Mucosa of rectum (tissue), 2 donors: ENCODE measurements at regions not wholly inside any gene's neighbourhood (a gene's known extent, or its start where the extent isn't known, plus 50 kb on each side); places are given as distances from the start of the nearest gene placed in this dataset.

Experiments used
- H3K27ac ChIP-seq, 2 donors: one replicate each; pipeline ENCODE4 v1.7.0; 2013; ENCODE audit warnings: inconsistent platforms in 2 of 2, low read depth in 2 of 2, low read length in 2 of 2
- H3K27me3 ChIP-seq, 2 donors: one replicate each; pipeline ENCODE4 v1.7.0; 2013; ENCODE audit warnings: low read length in 2 of 2; ENCODE audit not compliant: control insufficient read depth in 2 of 2, insufficient read depth in 2 of 2
- H3K36me3 ChIP-seq, 2 donors: one replicate each; pipeline ENCODE4 v1.7.0; 2013; ENCODE audit warnings: low read length in 2 of 2; ENCODE audit not compliant: control insufficient read depth in 2 of 2, insufficient read depth in 2 of 2
- H3K4me1 ChIP-seq, 2 donors: one replicate each; pipeline ENCODE4 v1.7.0; 2013; ENCODE audit warnings: low read length in 2 of 2, mild to moderate bottlenecking in 1 of 2; ENCODE audit not compliant: control insufficient read depth in 2 of 2, insufficient read depth in 2 of 2
- H3K4me3 ChIP-seq, 2 donors: one replicate each; pipeline ENCODE4 v1.7.0; 2013; ENCODE audit warnings: low read length in 2 of 2
- H3K9ac ChIP-seq, 2 donors: one replicate each; pipeline ENCODE4 v1.7.0; 2013; ENCODE audit warnings: low read length in 2 of 2, low read depth in 1 of 2, mild to moderate bottlenecking in 1 of 2
- H3K9me3 ChIP-seq, 2 donors: one replicate each; pipeline ENCODE4 v1.7.0; 2013; ENCODE audit warnings: low read length in 2 of 2; ENCODE audit not compliant: control insufficient read depth in 2 of 2
- donor health status: healthy.
- donor health status: Normal muscosa, but diverticular disease.

GRCh38 chr9:1254071-1254470 is 203.9 kb downstream of the DMRT2 start:
- Histone ChIP-seq H3K27ac (no peak overlapping the region), H3K36me3 (no peaks in the 10 kb centered on the region), H3K4me3 (no peak overlapping the region), H3K4me1 (no peaks in the 10 kb centered on the region), H3K9ac (no peak overlapping the region), H3K9me3 (no peaks in the 10 kb centered on the region), H3K27me3 (no peaks in the 10 kb centered on the region)

- H3K36me3 ChIP-seq = no peaks in the 10 kb centered on the region
- H3K9ac ChIP-seq = no peak overlapping the region
- no peaks in the 10 kb centered on the region for H3K27me3 ChIP-seq
- no peaks in the 10 kb centered on the region for H3K4me1 ChIP-seq
- H3K27ac ChIP-seq = no peak overlapping the region
- H3K9me3 ChIP-seq = no peaks in the 10 kb centered on the region
- no peak overlapping the region for H3K4me3 ChIP-seq
These were observed 206.0 kb downstream of the DMRT2 start for GRCh38 chr9:1256178-1256577.

GRCh38 chr9:1261266-1261665 is 211.1 kb downstream of the DMRT2 start:
- H3K36me3 ChIP-seq = no peaks in the 10 kb centered on the region
- no peak overlapping the region for H3K9ac ChIP-seq
- no peak overlapping the region for H3K27ac ChIP-seq
- no peaks in the 10 kb centered on the region for H3K4me1 ChIP-seq
- no peak overlapping the region for H3K4me3 ChIP-seq
- no peaks in the 10 kb centered on the region for H3K9me3 ChIP-seq
- H3K27me3 ChIP-seq = no peaks in the 10 kb centered on the region

GRCh38 chr9:1261879-1262766 is 212.0 kb downstream of the DMRT2 start:
- Histone ChIP-seq H3K4me3 (no peak overlapping the region), H3K4me1 (no peaks in the 10 kb centered on the region), H3K27me3 (no peaks in the 10 kb centered on the region), H3K27ac (no peak overlapping the region), H3K9ac (no peak overlapping the region), H3K36me3 (no peaks in the 10 kb centered on the region), H3K9me3 (no peaks in the 10 kb centered on the region)

GRCh38 chr9:1267141-1267570 is 217.0 kb downstream of the DMRT2 start:
- no peaks in the 10 kb centered on the region for H3K4me1 ChIP-seq
- H3K4me3 ChIP-seq = no peak overlapping the region
- H3K27ac ChIP-seq = no peak overlapping the region
- H3K9me3 ChIP-seq = no peaks in the 10 kb centered on the region
- H3K36me3 ChIP-seq = no peaks in the 10 kb centered on the region
- no peak overlapping the region for H3K9ac ChIP-seq
- H3K27me3 ChIP-seq = no peaks in the 10 kb centered on the region

- no peaks in the 10 kb centered on the region for H3K36me3 ChIP-seq
- H3K27ac ChIP-seq = no peak overlapping the region
- H3K9ac ChIP-seq = no peak overlapping the region
- no peaks in the 10 kb centered on the region for H3K9me3 ChIP-seq
- no peak overlapping the region for H3K4me3 ChIP-seq
- no peaks in the 10 kb centered on the region for H3K27me3 ChIP-seq
- no peaks in the 10 kb centered on the region for H3K4me1 ChIP-seq
These were observed 217.4 kb downstream of the DMRT2 start for GRCh38 chr9:1267581-1267980.

- no peaks in the 10 kb centered on the region for H3K27me3 ChIP-seq
- H3K36me3 ChIP-seq = no peaks in the 10 kb centered on the region
- no peak overlapping the region for H3K9ac ChIP-seq
- H3K9me3 ChIP-seq = no peaks in the 10 kb centered on the region
- H3K27ac ChIP-seq = no peak overlapping the region
- no peak overlapping the region for H3K4me3 ChIP-seq
- H3K4me1 ChIP-seq = no peaks in the 10 kb centered on the region
These were observed 219.6 kb downstream of the DMRT2 start for GRCh38 chr9:1269533-1270315.

- no peaks in the 10 kb centered on the region for H3K9me3 ChIP-seq
- no peak overlapping the region for H3K27ac ChIP-seq
- no peak overlapping the region for H3K4me3 ChIP-seq
- no peaks in the 10 kb centered on the region for H3K36me3 ChIP-seq
- no peaks in the 10 kb centered on the region for H3K4me1 ChIP-seq
- no peak overlapping the region for H3K9ac ChIP-seq
- H3K27me3 ChIP-seq = no peaks in the 10 kb centered on the region
These were observed 221.2 kb downstream of the DMRT2 start for GRCh38 chr9:1271367-1271766.

- H3K36me3 ChIP-seq = no peaks in the 10 kb centered on the region
- no peak overlapping the region for H3K4me3 ChIP-seq
- H3K9ac ChIP-seq = no peak overlapping the region
- no peaks in the 10 kb centered on the region for H3K9me3 ChIP-seq
- H3K27me3 ChIP-seq = no peaks in the 10 kb centered on the region
- H3K4me1 ChIP-seq = no peaks in the 10 kb centered on the region
- no peak overlapping the region for H3K27ac ChIP-seq
These were observed 221.6 kb downstream of the DMRT2 start for GRCh38 chr9:1271786-1272185.

GRCh38 chr9:1272488-1272887 is 222.3 kb downstream of the DMRT2 start:
- Histone ChIP-seq H3K9ac (no peak overlapping the region), H3K4me1 (no peaks in the 10 kb centered on the region), H3K36me3 (no peaks in the 10 kb centered on the region), H3K27ac (no peak overlapping the region), H3K9me3 (no peaks in the 10 kb centered on the region), H3K27me3 (no peaks in the 10 kb centered on the region), H3K4me3 (no peak overlapping the region)
